Activated T-helper 9 cell treated with anti-CD3 and anti-CD28 coated beads, Interleukin-2, amount 50 U/mL, for 16 hours (primary cell): ENCODE measurements at regions not wholly inside any gene's neighbourhood (a gene's known extent, or its start where the extent isn't known, plus 50 kb on each side); places are given as distances from the start of the nearest gene placed in this dataset.
"Not testable (repeated sequence)": the region's sequence is repeated elsewhere in the genome, so short reads cannot be mapped to it uniquely, and the experiment has no call there.

Source experiments
- DNase-seq: peaks from one replicate; pipeline ENCODE4 v3.0.0-alpha.2; 2020; ENCODE audit warnings: low read depth

DNA sequence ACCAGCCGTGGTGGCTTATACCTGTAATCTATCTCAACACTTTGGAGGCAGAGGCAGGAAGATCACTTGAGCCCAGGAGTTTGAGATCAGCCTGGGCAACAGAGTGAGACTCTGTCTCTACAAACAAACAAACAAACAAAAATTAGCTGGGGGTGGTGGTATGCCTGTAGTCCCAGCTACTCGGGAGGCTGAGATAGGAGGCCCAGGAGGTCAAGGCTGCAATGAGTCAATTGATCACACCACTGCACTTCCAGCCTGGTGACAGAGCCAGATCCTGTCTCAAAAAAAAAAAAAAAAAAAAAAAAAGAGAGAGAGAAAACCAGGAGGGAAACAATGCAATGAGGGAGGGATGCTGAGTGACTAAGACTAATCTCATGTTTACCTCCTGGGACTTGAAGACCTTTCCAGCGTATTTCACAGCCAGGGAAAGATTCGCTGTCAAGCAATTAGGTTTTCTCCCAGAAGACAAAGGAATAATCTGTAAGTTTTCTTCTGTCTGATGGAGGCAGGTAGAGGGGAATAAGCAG lies 51.1 kb upstream of the MIER3 start:
- DNase-seq, result no peak

- not testable (repeated sequence) for DNase-seq
Measured at GRCh38 chr5:57003566-57003965, 51.6 kb upstream of the MIER3 start.

DNA sequence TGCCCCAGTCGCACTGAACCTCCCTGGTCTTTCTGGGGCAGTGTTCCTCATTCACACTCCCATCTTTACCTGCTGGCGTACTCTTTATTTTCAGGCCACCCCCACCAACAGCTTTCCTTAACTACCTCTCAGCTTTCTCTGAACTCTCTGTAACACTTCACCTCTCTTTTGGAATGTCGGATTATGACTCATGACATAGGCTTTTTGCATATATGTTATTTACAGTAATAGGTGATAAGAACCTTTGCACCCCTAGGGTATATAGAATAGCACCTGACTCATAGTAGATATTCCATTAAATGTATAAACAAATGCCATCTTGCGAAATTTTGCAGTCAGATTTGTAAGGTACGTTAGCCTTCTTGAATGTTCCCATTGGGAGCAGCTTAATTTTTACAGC lies 52.9 kb upstream of the MIER3 start:
- no peak for DNase-seq

DNA sequence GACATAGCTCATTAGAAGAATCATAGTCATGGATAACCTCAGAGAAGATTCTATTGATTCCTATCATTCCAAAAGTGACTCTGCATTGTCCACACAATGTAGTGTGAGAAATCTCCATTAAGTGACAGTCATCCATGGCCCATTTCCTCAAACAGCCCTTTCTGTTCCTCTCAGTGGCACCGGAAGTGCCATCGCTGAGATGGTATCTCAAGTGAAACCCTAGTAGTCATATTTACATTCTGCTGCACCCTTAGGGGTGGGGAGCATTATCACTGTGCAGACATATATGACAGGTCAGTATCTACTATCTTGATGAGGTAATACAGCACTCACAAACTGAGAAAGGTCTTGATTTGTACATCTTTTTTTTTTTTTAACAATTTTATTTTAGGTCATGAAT lies 55.4 kb upstream of the MIER3 start:
- DNase-seq, result no peak

DNA sequence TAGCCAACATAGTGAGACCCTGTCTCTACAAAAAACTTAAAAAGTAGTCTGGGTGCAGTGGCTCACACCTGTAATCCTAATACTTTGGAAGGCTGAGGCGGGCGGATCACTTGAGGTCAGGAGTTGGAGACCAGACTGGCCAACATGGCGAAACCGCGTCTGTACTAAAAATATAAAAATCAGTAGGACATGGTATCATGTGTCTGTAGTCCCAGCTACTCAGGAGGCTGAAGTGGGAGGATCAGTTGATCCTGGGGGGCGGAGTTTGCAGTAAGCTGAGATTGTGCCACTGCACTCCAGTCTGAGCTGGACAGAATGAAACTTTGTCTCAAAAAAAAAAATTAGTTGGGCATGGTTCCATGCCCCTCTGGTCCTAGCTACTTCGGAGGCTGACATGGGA lies 57.9 kb upstream of the MIER3 start:
- no peak for DNase-seq

- no peak for DNase-seq
Measured at GRCh38 chr5:57010786-57011185, 58.9 kb upstream of the MIER3 start.

GRCh38 chr5:57012511-57012910 lies 60.6 kb upstream of the MIER3 start:
- no peak for DNase-seq

- DNase-seq, result no peak
Measured at GRCh38 chr5:57025961-57026360, 74.0 kb upstream of the MIER3 start.

- no peak for DNase-seq
Measured at GRCh38 chr5:57028161-57028560, 76.2 kb upstream of the MIER3 start.

- no peak for DNase-seq
Measured at GRCh38 chr5:57032151-57032551, 80.2 kb upstream of the MIER3 start.

GRCh38 chr5:57033103-57033502 lies 81.2 kb upstream of the MIER3 start:
- no peak for DNase-seq

- no peak for DNase-seq
Measured at GRCh38 chr5:57033503-57033902, 81.6 kb upstream of the MIER3 start.

- DNase-seq, result no peak
Measured at GRCh38 chr5:57034201-57034916, 82.4 kb upstream of the MIER3 start.

GRCh38 chr5:57035955-57036354 lies 84.0 kb upstream of the MIER3 start:
- no peak for DNase-seq

DNA sequence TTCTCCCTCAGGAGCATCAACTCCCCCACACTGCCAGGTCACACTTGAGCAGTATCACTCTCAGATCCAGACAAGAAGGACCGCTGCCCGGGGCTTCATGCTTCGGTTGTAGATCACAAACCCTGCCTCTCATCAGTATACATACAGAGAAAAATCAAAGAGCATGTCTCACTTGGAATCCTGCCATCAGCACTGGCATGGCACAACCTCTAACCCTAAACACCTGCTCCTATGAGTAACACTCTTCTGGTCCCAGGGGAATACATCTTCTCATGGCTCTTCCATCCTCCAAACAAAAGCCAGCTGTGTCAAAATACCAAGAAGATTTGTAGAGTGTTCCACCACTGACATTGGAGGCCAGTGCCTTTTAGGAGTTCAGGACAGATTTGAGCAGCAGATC lies 84.8 kb upstream of the MIER3 start:
- no peak for DNase-seq

DNA sequence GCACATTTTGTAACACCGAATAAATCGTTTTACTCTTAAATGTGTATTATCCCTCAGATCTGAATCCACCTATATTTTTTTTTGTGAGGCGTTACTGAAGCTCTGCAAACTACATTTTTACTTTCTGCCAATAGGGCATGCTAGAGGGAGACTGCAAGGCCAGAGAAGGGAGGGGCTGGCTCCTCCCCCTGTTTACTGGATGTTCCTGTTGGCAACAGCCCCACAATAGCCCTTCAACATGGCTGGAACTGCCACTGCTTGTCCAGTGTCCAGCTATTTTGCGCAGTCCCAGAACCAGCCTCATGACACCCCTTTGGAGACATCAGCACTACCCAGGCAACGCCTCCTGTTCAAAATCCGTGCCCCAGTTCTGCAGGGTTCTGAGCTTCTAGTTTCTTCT lies 85.4 kb upstream of the MIER3 start:
- DNase-seq, result no peak

- no peak for DNase-seq
Measured at GRCh38 chr5:57041570-57041969, 89.6 kb upstream of the MIER3 start.

GRCh38 chr5:57042524-57042931 lies 90.6 kb upstream of the MIER3 start:
- no peak for DNase-seq

DNA sequence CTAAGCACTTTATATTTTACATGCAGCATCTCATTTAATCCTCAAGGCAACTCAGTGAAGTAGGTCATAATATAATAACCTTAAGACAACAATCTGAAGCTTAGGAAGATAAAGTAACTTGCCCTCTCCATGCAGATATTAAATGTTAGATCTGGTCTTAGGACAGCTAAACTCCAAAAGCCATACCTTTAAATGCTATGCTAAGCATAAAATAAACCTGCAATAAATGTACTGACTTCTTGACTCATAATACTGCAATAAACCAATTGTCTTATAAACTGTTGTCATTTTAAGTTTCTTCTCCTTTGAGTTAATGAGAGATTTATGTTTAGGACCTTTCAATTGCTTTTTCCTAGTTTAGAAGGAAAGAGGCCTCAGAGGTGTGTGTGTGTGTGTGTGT lies 102.2 kb upstream of the MIER3 start:
- DNase-seq, result no peak

GRCh38 chr5:57054671-57055070 lies 102.7 kb upstream of the MIER3 start:
- DNase-seq, result no peak

GRCh38 chr5:57055731-57056130 lies 103.8 kb upstream of the MIER3 start:
- no peak for DNase-seq

DNA sequence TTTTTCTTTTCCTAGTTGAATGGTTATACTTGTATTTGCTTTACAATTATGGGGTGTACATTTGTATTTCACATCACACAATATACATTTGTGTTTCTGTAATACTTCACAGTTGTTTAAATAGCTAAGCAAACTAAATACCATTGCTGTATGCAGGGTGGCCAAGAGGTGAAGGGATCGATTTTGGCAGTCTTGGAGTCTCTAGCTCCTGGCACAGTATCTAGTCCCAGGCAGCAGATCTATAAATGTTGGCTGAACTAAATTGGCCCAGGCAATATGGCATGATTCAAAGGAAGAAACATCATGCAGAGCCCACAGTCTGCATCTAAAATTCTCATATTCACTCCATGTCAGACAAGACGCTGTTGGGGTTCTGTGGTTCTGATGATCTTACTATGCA lies 110.1 kb upstream of the GPBP1 start:
- DNase-seq, result no peak

GRCh38 chr5:57066924-57067596 lies 106.8 kb upstream of the GPBP1 start:
- DNase-seq, result no peak

GRCh38 chr5:57067597-57067924 lies 106.3 kb upstream of the GPBP1 start:
- DNase-seq, result no peak
